ENCODE measurements at regions not wholly inside any gene's neighbourhood (a gene's known extent, or its start where the extent isn't known, plus 50 kb on each side); places are given as distances from the start of the nearest gene placed in this dataset.

GRCh38 chr2:33931164-33931563 is 332.1 kb upstream of the FAM98A start:
- TF ChIP-seq EGR2 (tag by site-specific recombination; IDR thresholded peaks at IDR 0.05; ENCODE audit: low read depth) (no peak), BCL11B (tag by site-specific recombination; IDR thresholded peaks at IDR 0.05; ENCODE audit: low read depth) (no peak), ZNF148 (tag by site-specific recombination; IDR thresholded peaks at IDR 0.05; ENCODE audit: borderline replicate concordance) (no peak), TCF7L2 (IDR thresholded peaks at IDR 0.05; ENCODE audit: borderline replicate concordance, low read depth, low read length) (no peak), ZNF549 (tag by site-specific recombination; IDR thresholded peaks at IDR 0.05) (no peak), ZNF366 (tag by site-specific recombination; conservative IDR thresholded peaks at IDR 0.05) (no peak), FEZF1 (tag by site-specific recombination; IDR thresholded peaks at IDR 0.05) (no peak), ZNF707 (tag by site-specific recombination; IDR thresholded peaks at IDR 0.05) (no peak), KLF10 (tag by site-specific recombination; IDR thresholded peaks at IDR 0.05) (no peak), ZNF391 (tag by site-specific recombination; IDR thresholded peaks at IDR 0.05; ENCODE audit: borderline replicate concordance, low read depth) (no peak), ZNF843 (tag by site-specific recombination; IDR thresholded peaks at IDR 0.05) (no peak)
- Histone ChIP-seq H3K9me3 (ENCODE audit: control insufficient read depth, insufficient read depth, low read depth, low read length) (no peaks in the 10 kb centered on the region), H3K27ac (ENCODE audit: extremely low read depth, low read depth, low read length) (no peak overlapping the region), H3K4me1 (ENCODE audit: control insufficient read depth, insufficient read depth, low read length) (no peaks in the 10 kb centered on the region), H3K4me3 (ENCODE audit: low read depth, low read length) (no peak overlapping the region), H3K36me3 (ENCODE audit: control insufficient read depth in 2 of 2, insufficient read depth in 1 of 2, low read length in 2 of 2) (no peaks in the 10 kb centered on the region)
- ChIA-PET POLR2A (no interaction called here), CTCF (no interaction called here)

- TF ChIP-seq MEIS1 (CRISPR knock-in tag; IDR thresholded peaks at IDR 0.05; ENCODE audit: borderline replicate concordance), result no peak
- no peak for TF ChIP-seq ZNF133 (tag by site-specific recombination; IDR thresholded peaks at IDR 0.05)
- TF ChIP-seq GFI1B (tag by site-specific recombination; IDR thresholded peaks at IDR 0.05), result no peak
- TF ChIP-seq ZNF426 (tag by site-specific recombination; IDR thresholded peaks at IDR 0.05), result no peak
- no peak for TF ChIP-seq ZNF391 (tag by site-specific recombination; IDR thresholded peaks at IDR 0.05; ENCODE audit: borderline replicate concordance, low read depth)
- TF ChIP-seq, protein P1, sequence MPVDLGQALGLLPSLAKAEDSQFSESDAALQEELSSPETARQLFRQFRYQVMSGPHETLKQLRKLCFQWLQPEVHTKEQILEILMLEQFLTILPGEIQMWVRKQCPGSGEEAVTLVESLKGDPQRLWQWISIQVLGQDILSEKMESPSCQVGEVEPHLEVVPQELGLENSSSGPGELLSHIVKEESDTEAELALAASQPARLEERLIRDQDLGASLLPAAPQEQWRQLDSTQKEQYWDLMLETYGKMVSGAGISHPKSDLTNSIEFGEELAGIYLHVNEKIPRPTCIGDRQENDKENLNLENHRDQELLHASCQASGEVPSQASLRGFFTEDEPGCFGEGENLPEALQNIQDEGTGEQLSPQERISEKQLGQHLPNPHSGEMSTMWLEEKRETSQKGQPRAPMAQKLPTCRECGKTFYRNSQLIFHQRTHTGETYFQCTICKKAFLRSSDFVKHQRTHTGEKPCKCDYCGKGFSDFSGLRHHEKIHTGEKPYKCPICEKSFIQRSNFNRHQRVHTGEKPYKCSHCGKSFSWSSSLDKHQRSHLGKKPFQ (tag by site-specific recombination; IDR thresholded peaks at IDR 0.05), result no peak
- no peak for TF ChIP-seq ZNF76 (tag by site-specific recombination; IDR thresholded peaks at IDR 0.05; ENCODE audit: borderline replicate concordance, low read depth)
- no peak for TF ChIP-seq YY1 (tag by site-specific recombination; IDR thresholded peaks at IDR 0.05)
- TF ChIP-seq ZSCAN18 (tag by site-specific recombination; IDR thresholded peaks at IDR 0.05), result no peak
- no peak overlapping the region for H3K4me3 ChIP-seq (ENCODE audit: low read depth, low read length)
- H3K9me3 ChIP-seq (ENCODE audit: control insufficient read depth, insufficient read depth, low read depth, low read length), result no peaks in the 10 kb centered on the region
- POLR2A ChIA-PET, result no interaction called here
- H3K4me1 ChIP-seq (ENCODE audit: control insufficient read depth, insufficient read depth, low read length), result no peaks in the 10 kb centered on the region
- CTCF ChIA-PET, result no interaction called here
- no peaks in the 10 kb centered on the region for H3K36me3 ChIP-seq (ENCODE audit: control insufficient read depth in 2 of 2, insufficient read depth in 1 of 2, low read length in 2 of 2)
- no peak overlapping the region for H3K27ac ChIP-seq (ENCODE audit: extremely low read depth, low read depth, low read length)
These were observed 330.4 kb upstream of the FAM98A start for GRCh38 chr2:33929467-33929866.

Data from HEK293 (cell line).